IMR-90 (cell line): ENCODE measurements at regions not wholly inside any gene's neighbourhood (a gene's known extent, or its start where the extent isn't known, plus 50 kb on each side); places are given as distances from the start of the nearest gene placed in this dataset.

ENCODE experiments used
- ATAC-seq: fragments of 200-7000 bp; cut with Tn5 transposase; 2 replicates; pipeline ENCODE4 v1.9.1; 2020; ENCODE audit warnings: low read depth, mild to moderate bottlenecking, moderate library complexity
- BruUV-seq: library from RNA; stranded (reverse); fragments of 400-500 nt; replicated peaks from 2 replicates; lab custom pipeline; 2021; lab: Mats Ljungman, UMichigan
- CTCF ChIA-PET: fragments of 300-600 bp; formaldehyde crosslinking; extraction: SDS; loops from one replicate; lab custom pipeline; 2021; ENCODE audit warnings: antibody characterized with exemption; lab: Yijun Ruan, JAX
- POLR2A ChIA-PET: fragments of 300-600 bp; sonication (Branson Sonifier 250); formaldehyde crosslinking; loops from one replicate; lab custom pipeline; 2022; ENCODE audit warnings: antibody characterized with exemption; ENCODE audit not compliant: unreplicated experiment; lab: Charles Lee
- DNase-seq: peaks from one replicate; pipeline ENCODE4 v3.0.0; 2013
- H2AFZ ChIP-seq: replicated peaks from 2 replicates; pipeline ENCODE3; 2013; ENCODE audit warnings: low read length, mild to moderate bottlenecking; ENCODE audit not compliant: poor library complexity
- H2AK5ac ChIP-seq: 2 replicates; pipeline ENCODE4 v1.6.1; 2013; ENCODE audit warnings: low read depth, low read length, inconsistent platforms
- H2AK9ac ChIP-seq: replicated peaks from 2 replicates; pipeline ENCODE3; 2013; ENCODE audit warnings: mild to moderate bottlenecking, low read depth, low read length, moderate library complexity; ENCODE audit not compliant: poor library complexity
- H2BK120ac ChIP-seq: 2 replicates; pipeline ENCODE4 v1.6.1; 2013; ENCODE audit warnings: low read depth, low read length, inconsistent platforms
- H2BK15ac ChIP-seq: 3 replicates; pipeline ENCODE4 v1.6.1; 2013; ENCODE audit warnings: low read depth, low read length, inconsistent platforms
- H2BK20ac ChIP-seq: 2 replicates; pipeline ENCODE4 v1.6.1; 2013; ENCODE audit warnings: low read depth, mild to moderate bottlenecking, inconsistent platforms, low read length, moderate library complexity
- H2BK5ac ChIP-seq: 2 replicates; pipeline ENCODE4 v1.6.1; 2013; ENCODE audit warnings: mild to moderate bottlenecking, low read depth, low read length, inconsistent platforms; ENCODE audit not compliant: poor library complexity, severe bottlenecking
- H3K14ac ChIP-seq: replicated peaks from 2 replicates; pipeline ENCODE4 v1.6.1; 2013; ENCODE audit warnings: low read depth, low read length, inconsistent platforms
- H3K18ac ChIP-seq: 2 replicates; pipeline ENCODE4 v1.6.1; 2013; ENCODE audit warnings: low read depth, low read length, control low read depth
- H3K23ac ChIP-seq: 2 replicates; pipeline ENCODE4 v1.6.1; 2013; ENCODE audit warnings: low read depth, low read length, inconsistent platforms
- H3K27ac ChIP-seq: 2 replicates; pipeline ENCODE4 v1.5.1; 2013; ENCODE audit warnings: mild to moderate bottlenecking, control low read depth, low read length; ENCODE audit not compliant: insufficient read depth
- H3K27me3 ChIP-seq: 2 replicates; pipeline ENCODE4 v1.6.1; 2013; ENCODE audit warnings: low read length; ENCODE audit not compliant: control insufficient read depth, insufficient read depth
- H3K36me3 ChIP-seq: 2 replicates; pipeline ENCODE4 v1.6.1; 2013; ENCODE audit warnings: low read length, mixed read lengths; ENCODE audit not compliant: control insufficient read depth, insufficient read depth
- H3K4ac ChIP-seq: 2 replicates; pipeline ENCODE4 v1.6.1; 2013; ENCODE audit warnings: low read depth, low read length, inconsistent platforms
- H3K4me1 ChIP-seq: 2 replicates; pipeline ENCODE4 v1.6.1; 2013; ENCODE audit warnings: low read length, mixed read lengths; ENCODE audit not compliant: control insufficient read depth, insufficient read depth
- H3K4me2 ChIP-seq: 2 replicates; pipeline ENCODE4 v1.6.1; 2013; ENCODE audit warnings: low read depth, mild to moderate bottlenecking, control low read depth, low read length, moderate library complexity
- H3K4me3 ChIP-seq: 2 replicates; pipeline ENCODE4 v1.5.1; 2013; ENCODE audit warnings: low read depth, mild to moderate bottlenecking, control low read depth, low read length, moderate library complexity; ENCODE audit not compliant: insufficient read depth
- H3K56ac ChIP-seq: 2 replicates; pipeline ENCODE4 v1.6.1; 2013; ENCODE audit warnings: low read length, inconsistent platforms; ENCODE audit not compliant: insufficient read depth; ENCODE audit errors: extremely low read depth
- H3K79me1 ChIP-seq, 2 experiments: 2 replicates each; pipeline ENCODE4 v1.6.1; 2013; ENCODE audit warnings: low read length in 2 of 2, inconsistent platforms in 1 of 2, low read depth in 1 of 2
- H3K9ac ChIP-seq: 2 replicates; pipeline ENCODE4 v1.6.1; 2013; ENCODE audit warnings: low read depth, low read length, control low read depth
- H3K9me1 ChIP-seq: 2 replicates; pipeline ENCODE4 v1.6.1; 2013; ENCODE audit warnings: low read length, inconsistent platforms; ENCODE audit not compliant: insufficient read depth
- H3K9me3 ChIP-seq: 2 replicates; pipeline ENCODE4 v1.6.1; 2013; ENCODE audit warnings: low read length; ENCODE audit not compliant: control insufficient read depth, insufficient read depth
- H4K20me1 ChIP-seq: 2 replicates; pipeline ENCODE4 v1.6.1; 2013; ENCODE audit warnings: low read length, inconsistent platforms; ENCODE audit not compliant: insufficient read depth
- H4K5ac ChIP-seq: 2 replicates; pipeline ENCODE4 v1.6.1; 2013; ENCODE audit warnings: mild to moderate bottlenecking, low read depth, low read length, control low read depth
- H4K8ac ChIP-seq, 2 experiments: 2 replicates each; pipeline ENCODE4 v1.6.1; 2013; ENCODE audit warnings: low read depth in 2 of 2, low read length in 2 of 2, control low read depth in 1 of 2, inconsistent platforms in 1 of 2
- H4K91ac ChIP-seq: 2 replicates; pipeline ENCODE4 v1.6.1; 2013; ENCODE audit warnings: low read depth, low read length, inconsistent platforms; ENCODE audit not compliant: insufficient read depth
- BHLHE40 ChIP-seq: fragments of 150-350 bp; IDR thresholded peaks from 2 replicates; pipeline ENCODE4 v1.6.1; 2016; ENCODE audit warnings: mild to moderate bottlenecking, low read depth, low read length
- CEBPB ChIP-seq: IDR thresholded peaks from 2 replicates; pipeline ENCODE4 v1.6.1; 2012; ENCODE audit warnings: low read depth, low read length, improper control_type of control experiment
- CHD1 ChIP-seq: IDR thresholded peaks from 2 replicates; pipeline ENCODE4 v1.6.1; 2012; ENCODE audit warnings: low read depth, low read length, improper control_type of control experiment
- FOS ChIP-seq: fragments of 150-350 bp; IDR thresholded peaks from 2 replicates; pipeline ENCODE4 v1.6.1; 2016; ENCODE audit warnings: low read depth, low read length
- MAFK ChIP-seq: IDR thresholded peaks from 2 replicates; pipeline ENCODE4 v1.6.1; 2012; ENCODE audit warnings: low read depth, low read length, improper control_type of control experiment
- MAZ ChIP-seq: IDR thresholded peaks from 2 replicates; pipeline ENCODE4 v1.6.1; 2012; ENCODE audit warnings: low read depth, mild to moderate bottlenecking, low read length, improper control_type of control experiment, moderate library complexity, borderline replicate concordance
- MXI1 ChIP-seq: IDR thresholded peaks from 2 replicates; pipeline ENCODE4 v1.6.1; 2012; ENCODE audit warnings: low read depth, mild to moderate bottlenecking, low read length, moderate library complexity, borderline replicate concordance
- NFE2L2 ChIP-seq: fragments of 150-350 bp; IDR thresholded peaks from 2 replicates; pipeline ENCODE4 v1.6.1; 2016; ENCODE audit warnings: low read depth, mild to moderate bottlenecking, low read length
- POLR2A ChIP-seq: IDR thresholded peaks from 2 replicates; pipeline ENCODE4 v1.6.1; 2012; ENCODE audit warnings: mild to moderate bottlenecking, low read depth, low read length
- RAD21 ChIP-seq: IDR thresholded peaks from 2 replicates; pipeline ENCODE4 v1.6.1; 2012; ENCODE audit warnings: low read length, improper control_type of control experiment
- RCOR1 ChIP-seq: IDR thresholded peaks from 2 replicates; pipeline ENCODE4 v1.6.1; 2012; ENCODE audit warnings: mild to moderate bottlenecking, low read length, improper control_type of control experiment; ENCODE audit not compliant: insufficient replicate concordance
- RFX5 ChIP-seq: IDR thresholded peaks from 2 replicates; pipeline ENCODE4 v1.8.0; 2012; ENCODE audit warnings: low read depth, mild to moderate bottlenecking, low read length, moderate library complexity
- SMC3 ChIP-seq: fragments of 150-350 bp; IDR thresholded peaks from 2 replicates; pipeline ENCODE4 v1.6.1; 2016; ENCODE audit warnings: low read depth, mild to moderate bottlenecking, antibody characterized with exemption, low read length, moderate library complexity
- WGBS, 2 experiments: methylation state at CpG; one replicate each; pipeline versions ENCODE4 v1.1.5 to v1.1.7; 2013; ENCODE audit warnings: missing lambda C conversion rate in 2 of 2; ENCODE audit not compliant: insufficient read length in 1 of 2; ENCODE audit errors: extremely low coverage in 2 of 2; 5-methylcytosine and 5-hydroxymethylcytosine counted together
- dilution Hi-C: fragments of 300-500 bp; cut with HindIII; formaldehyde crosslinking; loops from one replicate; pipeline ENCODE4 v1.14.3; 2018; ENCODE audit warnings: low sequenced_read_pairs; ENCODE audit not compliant: unreplicated experiment
- in situ Hi-C: fragments of 300-500 bp; cut with MboI; formaldehyde crosslinking; loops from 3 replicates; pipeline ENCODE4 v1.14.3; 2019; ENCODE audit warnings: low sequenced_read_pairs, inconsistent platforms, mixed read lengths
- intact Hi-C: fragments of 100-400 bp; cut with micrococcal nuclease; formaldehyde crosslinking; loops from 2 replicates; pipeline ENCODE4 v1.10.0; 2022
- TF ChIP-seq, protein P1 (sequence below): conservative IDR thresholded peaks from 2 replicates; pipeline ENCODE4 v1.5.1; 2012; ENCODE audit warnings: mild to moderate bottlenecking, low read depth, low read length, improper control_type of control experiment
- TF ChIP-seq, protein P2 (sequence below): fragments of 150-350 bp; IDR thresholded peaks from 2 replicates; pipeline ENCODE4 v1.6.1; 2016; ENCODE audit warnings: low read depth, mild to moderate bottlenecking, low read length, moderate library complexity, borderline replicate concordance

DNA sequence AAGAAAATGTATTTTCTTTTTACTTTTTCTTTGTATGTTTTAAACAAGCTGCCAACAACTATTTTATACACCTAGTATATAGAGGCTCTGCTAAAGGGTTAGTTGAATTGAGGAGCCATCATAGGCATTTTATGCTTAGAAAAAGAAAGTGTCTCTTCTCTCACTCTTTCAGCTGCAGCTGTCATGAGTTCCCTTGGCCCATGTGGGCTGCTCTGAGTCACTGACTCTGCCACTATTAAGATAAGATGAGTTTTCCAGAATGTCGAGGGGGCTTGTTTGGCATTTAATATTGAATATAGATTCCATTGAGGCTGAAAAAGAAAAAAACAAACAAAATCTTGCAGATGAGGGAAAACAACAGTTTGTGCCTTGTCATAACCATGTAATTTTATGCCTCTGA is 126.0 kb upstream of the PAQR3 start:
- BruUV-seq = no TSS peak
- CTCF ChIA-PET = no interaction called here
- intact Hi-C loops = no loop called here
- H3K9ac ChIP-seq = no peak overlapping the region
- ATAC-seq (no peak), DNase-seq (no peak)
- no peak overlapping the region for H3K27ac ChIP-seq
- no peaks in the 10 kb centered on the region for H3K9me1 ChIP-seq
- no peak overlapping the region for H2BK120ac ChIP-seq
- H3K4me1 ChIP-seq = no peaks in the 10 kb centered on the region
- dilution Hi-C loops = no loop called here
- H3K4ac ChIP-seq = no peak overlapping the region
- H3K4me3 ChIP-seq = no peak overlapping the region
- no peak overlapping the region for H2AK9ac ChIP-seq
- TF ChIP-seq RCOR1 (no peak), BHLHE40 (no peak), MAZ (no peak), RFX5 (no peak), SMC3 (no peak), CEBPB (no peak), MAFK (no peak), POLR2A (no peak), CHD1 (no peak), NFE2L2 (no peak), MXI1 (no peak), FOS (no peak), RAD21 (no peak)
- TF ChIP-seq, protein P1, sequence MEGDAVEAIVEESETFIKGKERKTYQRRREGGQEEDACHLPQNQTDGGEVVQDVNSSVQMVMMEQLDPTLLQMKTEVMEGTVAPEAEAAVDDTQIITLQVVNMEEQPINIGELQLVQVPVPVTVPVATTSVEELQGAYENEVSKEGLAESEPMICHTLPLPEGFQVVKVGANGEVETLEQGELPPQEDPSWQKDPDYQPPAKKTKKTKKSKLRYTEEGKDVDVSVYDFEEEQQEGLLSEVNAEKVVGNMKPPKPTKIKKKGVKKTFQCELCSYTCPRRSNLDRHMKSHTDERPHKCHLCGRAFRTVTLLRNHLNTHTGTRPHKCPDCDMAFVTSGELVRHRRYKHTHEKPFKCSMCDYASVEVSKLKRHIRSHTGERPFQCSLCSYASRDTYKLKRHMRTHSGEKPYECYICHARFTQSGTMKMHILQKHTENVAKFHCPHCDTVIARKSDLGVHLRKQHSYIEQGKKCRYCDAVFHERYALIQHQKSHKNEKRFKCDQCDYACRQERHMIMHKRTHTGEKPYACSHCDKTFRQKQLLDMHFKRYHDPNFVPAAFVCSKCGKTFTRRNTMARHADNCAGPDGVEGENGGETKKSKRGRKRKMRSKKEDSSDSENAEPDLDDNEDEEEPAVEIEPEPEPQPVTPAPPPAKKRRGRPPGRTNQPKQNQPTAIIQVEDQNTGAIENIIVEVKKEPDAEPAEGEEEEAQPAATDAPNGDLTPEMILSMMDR = no peak
- TF ChIP-seq, protein P2, sequence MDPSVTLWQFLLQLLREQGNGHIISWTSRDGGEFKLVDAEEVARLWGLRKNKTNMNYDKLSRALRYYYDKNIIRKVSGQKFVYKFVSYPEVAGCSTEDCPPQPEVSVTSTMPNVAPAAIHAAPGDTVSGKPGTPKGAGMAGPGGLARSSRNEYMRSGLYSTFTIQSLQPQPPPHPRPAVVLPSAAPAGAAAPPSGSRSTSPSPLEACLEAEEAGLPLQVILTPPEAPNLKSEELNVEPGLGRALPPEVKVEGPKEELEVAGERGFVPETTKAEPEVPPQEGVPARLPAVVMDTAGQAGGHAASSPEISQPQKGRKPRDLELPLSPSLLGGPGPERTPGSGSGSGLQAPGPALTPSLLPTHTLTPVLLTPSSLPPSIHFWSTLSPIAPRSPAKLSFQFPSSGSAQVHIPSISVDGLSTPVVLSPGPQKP = no peak
- H3K36me3 ChIP-seq = no peaks in the 10 kb centered on the region
- H4K8ac ChIP-seq = no peak overlapping the region
- no peaks in the 10 kb centered on the region for H3K27me3 ChIP-seq
- H2BK5ac ChIP-seq = no peak overlapping the region
- H4K91ac ChIP-seq = no peak overlapping the region
- no peak overlapping the region for H2AFZ ChIP-seq
- no peak overlapping the region for H4K5ac ChIP-seq
- no peak overlapping the region for H2AK5ac ChIP-seq
- no peak overlapping the region for H2BK15ac ChIP-seq
- in situ Hi-C loops = no loop called here
- no peak overlapping the region for H3K4me2 ChIP-seq
- POLR2A ChIA-PET = no interaction called here
- no peak overlapping the region for H3K18ac ChIP-seq
- no peaks in the 10 kb centered on the region for H4K20me1 ChIP-seq
- no peak overlapping the region for H2BK20ac ChIP-seq
- H3K14ac ChIP-seq = no peak overlapping the region
- no peak overlapping the region for H3K56ac ChIP-seq
- no peak overlapping the region for H3K23ac ChIP-seq
- no peaks in the 10 kb centered on the region for H3K79me1 ChIP-seq
- H3K9me3 ChIP-seq = no peaks in the 10 kb centered on the region
- WGBS, 2 experiments = no CpG with 5 or more reads among the region's 1 CpG
